Mucosa of descending colon (tissue), 3 donors: ENCODE measurements at regions not wholly inside any gene's neighbourhood (a gene's known extent, or its start where the extent isn't known, plus 50 kb on each side); places are given as distances from the start of the nearest gene placed in this dataset.
"Not testable (repeated sequence)": the region's sequence is repeated elsewhere in the genome, so short reads cannot be mapped to it uniquely, and the experiment has no call there.

Experiments
- ATAC-seq: fragments of 200-7000 bp; cut with Tn5 transposase; one replicate; pipeline ENCODE4 v1.9.1; 2020; ENCODE audit warnings: mild to moderate bottlenecking, moderate library complexity
- DNase-seq, 3 donors: peaks; one replicate each; pipeline ENCODE4 v3.0.0-alpha.2; 2020
- H3K36me3 ChIP-seq: fragments of 200-600 bp; one replicate; pipeline ENCODE4 v1.8.0; 2021; ENCODE audit warnings: low read depth, mild to moderate bottlenecking
- H3K4me1 ChIP-seq: fragments of 200-600 bp; one replicate; pipeline ENCODE4 v1.8.0; 2021; ENCODE audit warnings: low read depth, mild to moderate bottlenecking
- H3K4me3 ChIP-seq: fragments of 200-600 bp; one replicate; pipeline ENCODE4 v1.8.0; 2021; ENCODE audit warnings: mild to moderate bottlenecking
- H3K9me3 ChIP-seq: fragments of 200-600 bp; one replicate; pipeline ENCODE4 v1.8.0; 2021; ENCODE audit warnings: mild to moderate bottlenecking
- CTCF ChIP-seq: fragments of 200-600 bp; IDR thresholded peaks from one replicate; pipeline ENCODE4 v1.8.0; 2022; ENCODE audit warnings: antibody characterized with exemption, mild to moderate bottlenecking
- intact Hi-C, 2 donors: fragments of 100-400 bp; cut with DNase I in 1 of 2; cut with micrococcal nuclease in 1 of 2; formaldehyde crosslinking; loops; one replicate each; pipeline versions ENCODE4 v1.11.0 to v1.11.1; 2022; cut with DNase I, micrococcal nuclease
- donor health status: DM: no; HTN: no; CAD: no; lungs with moderate emphysema.
- donor health status: DM: no; HTN: no; CAD: no.
- donor health status: DM: no; HTN: yes; CAD: no.

DNA sequence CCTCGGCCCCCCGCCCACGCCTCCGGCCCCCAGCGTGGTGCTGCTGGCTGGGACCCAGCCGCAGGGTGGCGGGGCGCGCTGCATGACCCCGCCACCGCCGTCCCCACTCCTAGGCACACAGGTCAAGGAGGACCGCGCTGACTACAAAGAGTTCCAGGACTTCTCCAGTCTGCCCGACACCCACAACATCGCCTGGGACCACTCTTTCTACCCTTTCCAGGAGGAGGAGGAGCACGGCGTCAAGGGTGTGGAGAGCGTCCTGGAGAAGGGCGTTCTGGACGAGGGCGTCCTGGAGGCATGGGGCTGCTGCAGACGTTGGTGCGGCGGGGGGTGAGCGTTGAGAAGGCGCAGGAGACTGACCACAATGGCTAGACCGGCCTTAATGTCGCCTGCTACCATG lies 101.7 kb upstream of the OR4C13 start:
- H3K4me3 ChIP-seq, DNase-seq, H3K36me3 ChIP-seq, H3K4me1 ChIP-seq, intact Hi-C loops, ATAC-seq: not testable (repeated sequence)
- peaks cover 29% of the 10 kb centered on the region for H3K9me3 ChIP-seq

GRCh38 chr11:49851511-49851910 lies 100.7 kb upstream of the OR4C13 start:
- no peak overlapping the region for H3K4me3 ChIP-seq

GRCh38 chr11:49851971-49852389 lies 100.2 kb upstream of the OR4C13 start:
- Histone ChIP-seq H3K36me3 (no peaks in the 10 kb centered on the region), H3K4me1 (no peaks in the 10 kb centered on the region), H3K4me3 (no peak overlapping the region), H3K9me3 (peaks cover 34% of the 10 kb centered on the region)
- ATAC-seq (no peak), DNase-seq (no peak)
- TF ChIP-seq CTCF: no peak
- intact Hi-C loops: no loop called here

More at GRCh38 chr11:49851511-49851910, 100.7 kb upstream of the OR4C13 start:
- DNase-seq (no peak), ATAC-seq (no peak)
- Histone ChIP-seq H3K9me3 (peaks cover 31% of the 10 kb centered on the region), H3K36me3 (no peaks in the 10 kb centered on the region), H3K4me1 (no peaks in the 10 kb centered on the region)
- no peak for TF ChIP-seq CTCF
- intact Hi-C loops: no loop called here

DNA sequence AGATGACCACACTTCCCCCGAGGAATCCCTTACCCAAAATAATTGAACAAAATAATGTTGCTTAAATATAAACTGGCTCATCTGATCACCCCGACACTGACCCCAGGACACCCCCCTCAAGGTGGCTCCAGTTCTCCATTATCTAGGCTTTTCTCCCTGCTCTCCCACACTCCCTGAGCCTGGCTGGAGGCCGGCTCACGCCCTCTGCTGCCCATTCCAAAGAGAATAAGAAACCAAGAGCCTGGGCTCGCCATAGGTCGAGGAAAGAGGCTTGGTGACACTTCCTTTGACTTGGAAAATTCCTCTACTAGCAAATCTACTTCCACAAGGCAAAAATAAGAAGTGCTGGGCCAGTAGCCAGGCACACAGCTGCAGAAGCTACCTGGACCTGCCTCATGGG lies 63.3 kb upstream of the OR4C13 start:
- H3K4me3 ChIP-seq, intact Hi-C loops, H3K36me3 ChIP-seq, ATAC-seq, H3K4me1 ChIP-seq, DNase-seq: not testable (repeated sequence)
- peaks cover 40% of the 10 kb centered on the region for H3K9me3 ChIP-seq

DNA sequence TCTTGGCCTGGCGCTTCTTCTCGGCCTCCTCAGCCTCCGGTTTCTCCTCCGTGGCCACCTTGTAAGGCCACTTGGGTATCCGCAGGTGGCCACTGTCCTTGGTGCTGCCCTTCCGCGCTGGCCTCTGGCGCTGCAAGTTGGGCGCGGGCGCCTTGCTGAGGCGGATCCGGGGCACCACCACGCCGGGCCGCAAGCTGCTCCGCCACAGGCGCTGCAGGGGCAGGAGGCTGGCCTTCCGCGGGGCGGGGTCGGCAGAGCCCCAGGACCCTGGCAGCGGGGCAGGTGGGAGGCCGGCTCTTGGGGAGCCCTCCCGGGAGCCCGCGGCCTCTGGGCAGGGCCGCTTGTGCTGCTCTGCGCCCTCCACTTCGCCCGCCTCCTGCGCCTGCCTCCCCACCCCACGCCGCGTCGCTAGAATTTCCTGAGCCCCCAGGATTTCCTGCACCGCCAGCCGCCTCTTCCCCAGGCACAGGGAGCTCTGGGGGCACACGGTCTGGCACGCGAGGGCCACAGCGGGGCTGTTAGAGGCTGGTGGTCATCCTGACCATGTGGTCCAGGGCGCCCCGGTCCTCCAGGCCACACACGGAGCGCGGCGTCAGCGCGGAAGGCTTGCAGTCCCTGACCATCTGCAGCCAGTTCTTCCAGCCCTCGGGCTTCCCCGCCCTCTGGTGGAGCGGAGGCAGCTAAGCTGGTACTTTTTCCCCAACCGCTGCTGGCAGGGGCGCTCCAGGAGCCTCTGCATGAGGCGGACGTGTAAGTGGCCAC lies 60.1 kb upstream of the OR4C13 start:
- not testable (repeated sequence) for DNase-seq, ATAC-seq

DNA sequence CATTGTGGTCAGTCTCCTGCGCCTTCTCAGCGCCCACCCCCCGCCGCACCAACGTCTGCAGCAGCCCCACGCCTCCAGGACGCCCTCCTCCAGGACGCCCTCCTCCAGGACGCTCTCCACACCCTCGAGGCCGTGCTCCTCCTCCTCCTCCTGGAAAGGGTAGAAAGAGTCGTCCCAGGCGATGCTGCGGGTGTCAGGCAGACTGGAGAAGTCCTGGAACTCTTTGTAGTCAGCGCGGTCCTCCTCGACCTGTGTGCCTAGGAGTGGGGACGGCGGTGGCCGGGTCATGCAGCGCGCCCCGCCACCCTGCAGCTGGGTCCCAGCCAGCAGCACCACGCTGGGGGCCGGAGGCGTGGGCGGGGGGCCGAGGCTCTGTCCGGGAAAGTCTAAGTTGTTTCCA lies 58.7 kb upstream of the OR4C13 start:
- H3K4me3 ChIP-seq, DNase-seq, intact Hi-C loops, H3K4me1 ChIP-seq, H3K36me3 ChIP-seq, ATAC-seq: not testable (repeated sequence)
- peaks cover 56% of the 10 kb centered on the region for H3K9me3 ChIP-seq

More for the DNA sequence above, 60.1 kb upstream of the OR4C13 start:
- H3K36me3 ChIP-seq, intact Hi-C loops, H3K4me3 ChIP-seq, H3K4me1 ChIP-seq: not testable (repeated sequence)
- H3K9me3 ChIP-seq: peaks cover 47% of the 10 kb centered on the region
